Stimulated activated CD4-positive, alpha-beta T cell treated with anti-CD3 and anti-CD28 coated beads, TNF-alpha, amount 100 ng/mL, for 24 hours (primary cell): ENCODE measurements at regions not wholly inside any gene's neighbourhood (a gene's known extent, or its start where the extent isn't known, plus 50 kb on each side); places are given as distances from the start of the nearest gene placed in this dataset.

ENCODE experiments used
- DNase-seq, 3 experiments: peaks; one replicate each; pipeline ENCODE4 v3.0.0-alpha.2; 2020; ENCODE audit warnings: low read depth in 3 of 3

DNA sequence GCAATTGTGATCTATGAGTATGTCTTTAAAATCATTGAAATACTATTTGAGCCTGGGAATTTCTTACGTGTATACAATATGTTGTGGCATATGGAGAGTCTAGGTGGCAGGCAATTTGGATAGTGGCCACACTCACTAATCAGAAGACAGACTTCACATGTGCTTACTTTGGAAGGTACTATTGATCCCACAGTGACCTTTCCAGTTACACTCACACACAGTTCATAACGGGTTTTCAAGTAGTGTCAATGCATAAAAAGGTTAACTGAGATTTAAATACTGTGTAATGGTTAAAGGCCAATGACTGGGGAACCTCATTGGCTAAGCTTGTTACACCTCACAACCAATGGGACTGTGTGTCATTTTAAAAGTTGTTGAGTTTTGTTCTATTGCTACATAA lies 783.2 kb downstream of the RPA4 start:
- no peak for DNase-seq

DNA sequence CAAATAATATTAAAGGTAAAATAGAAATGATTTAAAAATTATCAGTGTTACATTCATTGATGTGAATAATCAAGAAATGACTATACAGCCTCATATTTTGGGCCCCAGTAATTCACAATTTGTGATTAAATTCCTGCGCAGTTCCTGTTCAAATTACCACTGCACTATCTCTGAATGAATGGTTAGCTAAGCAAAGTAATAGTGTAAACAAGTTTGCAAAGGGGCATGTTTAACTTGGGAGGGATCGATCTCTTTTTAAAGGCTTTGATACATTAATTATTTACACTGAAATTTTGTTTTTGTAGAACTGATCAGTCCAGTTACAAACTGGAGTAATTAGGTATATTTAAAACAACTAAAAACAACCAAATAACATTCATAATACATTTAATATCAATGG lies 784.4 kb downstream of the RPA4 start:
- DNase-seq = no peak

DNA sequence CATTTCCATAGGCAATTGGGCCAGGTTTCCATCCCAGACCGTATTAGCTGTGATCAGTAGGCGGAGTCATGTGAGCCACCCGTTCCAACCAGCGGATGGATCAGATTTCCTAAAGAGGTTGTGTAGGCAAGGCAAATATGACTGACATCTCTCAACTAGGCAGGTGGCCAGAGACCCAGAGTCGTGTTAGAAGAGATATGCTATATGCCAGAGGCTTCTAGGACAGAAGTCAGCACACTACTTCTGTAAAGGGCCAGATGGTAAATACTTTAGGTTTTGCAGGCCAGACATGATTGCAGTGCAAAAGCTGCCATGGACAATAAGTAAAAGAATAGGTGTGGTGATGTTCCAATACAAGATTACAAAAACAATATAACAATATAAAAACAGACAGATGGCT lies 788.4 kb downstream of the RPA4 start:
- DNase-seq = no peak

DNA sequence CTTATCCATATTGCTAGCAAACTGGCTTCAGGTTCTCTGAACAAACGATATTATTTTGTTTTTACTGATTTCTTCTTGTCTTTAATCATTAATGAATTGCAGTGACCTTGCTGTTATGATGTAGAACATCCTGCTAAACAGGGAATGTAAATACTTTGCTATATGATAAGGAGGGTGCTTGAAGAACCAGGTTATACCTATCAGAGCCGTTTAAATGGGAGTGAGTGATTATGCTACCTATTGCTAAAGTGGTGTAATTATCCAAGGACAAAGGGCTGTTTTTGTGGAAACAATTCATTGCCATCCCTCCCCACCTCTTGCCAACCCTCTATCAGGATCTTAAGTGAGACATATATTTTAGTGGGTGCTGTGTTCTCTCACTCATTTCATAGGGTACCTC lies 788.9 kb downstream of the RPA4 start:
- DNase-seq = no peak

DNA sequence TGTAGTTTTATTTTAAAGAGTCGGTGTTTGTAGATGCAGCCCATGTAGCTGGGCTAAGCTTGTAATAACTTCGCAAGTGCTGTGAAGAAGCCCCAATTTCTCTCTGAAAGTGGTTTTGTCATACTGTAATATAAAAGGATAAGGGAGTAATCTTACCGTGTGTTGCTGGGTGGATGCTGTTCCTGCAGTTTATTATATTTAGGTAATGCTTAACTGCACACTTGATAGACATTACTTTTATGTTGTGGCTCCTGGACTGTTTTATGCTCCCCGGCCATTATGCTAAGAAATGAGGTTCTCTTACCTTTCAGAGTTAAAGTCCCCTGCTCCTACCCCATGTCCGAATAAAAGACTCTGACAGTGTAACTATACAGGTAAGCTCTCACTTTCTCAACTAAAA lies 789.4 kb downstream of the RPA4 start:
- DNase-seq = no peak

DNA sequence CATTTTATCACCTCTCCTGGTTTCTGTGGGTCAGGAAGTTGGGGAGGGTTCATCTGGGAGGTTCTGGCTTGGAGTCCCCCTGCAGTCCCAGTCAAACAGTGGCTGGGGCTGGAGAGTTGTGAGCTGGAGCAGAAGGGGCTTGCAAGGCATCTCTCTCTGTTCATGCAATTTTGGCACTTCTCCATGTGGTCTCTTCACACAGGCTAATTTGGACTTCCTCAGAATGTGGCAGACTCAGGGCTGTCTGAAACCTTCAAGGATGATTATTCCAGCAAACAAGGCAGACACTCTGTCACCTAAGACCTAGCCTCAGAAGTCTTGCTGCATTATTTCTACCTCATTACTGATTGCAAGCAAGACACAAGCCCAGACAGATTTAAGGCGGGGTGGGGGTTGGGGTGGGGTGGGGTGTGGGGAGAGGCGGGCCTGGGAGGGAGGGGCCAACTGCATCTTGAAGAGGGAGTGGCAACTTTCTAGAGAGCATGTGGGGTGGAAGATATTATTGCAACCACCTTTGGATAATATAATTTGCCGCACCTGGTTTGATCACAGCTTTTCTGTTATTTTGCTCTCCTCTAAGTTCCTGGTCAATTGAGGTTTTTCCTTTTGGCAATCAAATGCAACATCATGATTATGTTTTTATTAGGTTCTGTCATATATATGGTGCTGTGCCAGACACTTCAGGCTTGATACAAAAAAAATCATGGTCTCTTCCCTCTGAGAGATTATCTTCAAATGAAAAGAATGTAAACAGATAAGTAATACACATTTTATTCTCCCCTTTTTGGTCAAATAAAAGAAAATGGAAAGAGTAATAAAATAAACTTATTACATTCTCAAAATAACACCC lies 799.5 kb downstream of the RPA4 start:
- DNase-seq = no peak

DNA sequence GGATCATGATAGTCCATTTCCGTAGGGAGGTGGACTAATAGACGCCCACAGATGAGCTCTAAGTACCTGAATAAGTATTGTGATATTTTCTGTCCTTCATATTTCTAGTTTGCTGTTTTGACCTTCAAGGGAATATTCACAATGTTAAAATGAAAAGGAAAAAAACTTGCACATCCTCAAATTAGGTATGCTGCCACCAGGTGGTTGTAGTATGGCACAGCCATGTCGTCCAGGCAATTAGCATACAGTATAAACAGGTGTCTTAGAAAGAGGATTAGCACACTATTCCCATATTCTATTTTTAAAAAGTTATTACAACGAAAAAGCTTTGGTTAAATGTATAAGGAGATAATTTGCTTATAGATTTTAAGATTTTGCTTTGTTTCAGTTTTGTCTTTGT lies 802.0 kb downstream of the RPA4 start:
- DNase-seq = peak in 1 of 3 experiments; percentile 2

DNA sequence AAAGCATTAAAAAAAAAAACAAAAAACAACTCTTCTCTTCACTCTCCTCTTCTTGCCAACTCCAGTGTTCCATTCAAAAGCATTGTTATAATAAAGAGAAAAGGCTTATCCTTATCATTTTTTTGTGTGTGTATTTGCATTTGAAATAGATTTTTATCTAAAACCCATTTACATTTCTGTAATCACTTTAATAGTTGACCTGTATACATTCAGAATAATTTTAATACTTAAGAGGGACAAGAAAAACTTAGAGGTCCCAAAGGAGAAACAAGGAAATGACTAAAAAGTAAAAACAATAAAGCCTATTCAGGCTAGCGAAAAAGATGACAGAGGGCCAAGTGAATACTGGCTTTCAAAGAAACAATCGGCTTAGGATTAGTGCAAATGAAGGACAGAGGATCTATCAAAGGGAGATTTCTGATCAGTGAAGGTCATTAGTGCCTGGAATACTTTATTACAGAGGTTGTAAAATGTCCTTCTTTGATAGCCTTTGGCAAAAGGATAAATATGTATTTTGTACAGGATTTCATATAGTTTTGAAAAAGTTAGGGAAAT lies 808.3 kb downstream of the RPA4 start:
- no peak for DNase-seq

DNA sequence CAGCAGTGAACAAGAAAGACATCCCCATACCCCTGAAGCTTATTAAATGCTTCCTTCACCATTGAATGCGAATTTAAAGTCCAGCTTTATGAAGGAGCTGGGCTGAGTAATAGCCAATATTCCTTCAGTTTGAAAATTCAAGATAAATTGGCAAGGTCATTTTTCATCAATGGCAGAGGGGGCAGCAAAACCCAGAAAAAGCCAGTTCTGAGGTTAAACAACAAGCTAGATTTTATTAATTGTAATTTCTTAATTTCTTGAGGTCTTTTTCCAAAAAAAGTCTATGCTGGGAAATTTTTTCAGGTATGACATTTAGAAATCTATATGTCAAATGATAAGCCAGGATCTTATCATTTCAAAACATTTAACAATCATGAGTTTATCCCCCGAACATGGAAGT lies 808.9 kb downstream of the RPA4 start:
- no peak for DNase-seq

DNA sequence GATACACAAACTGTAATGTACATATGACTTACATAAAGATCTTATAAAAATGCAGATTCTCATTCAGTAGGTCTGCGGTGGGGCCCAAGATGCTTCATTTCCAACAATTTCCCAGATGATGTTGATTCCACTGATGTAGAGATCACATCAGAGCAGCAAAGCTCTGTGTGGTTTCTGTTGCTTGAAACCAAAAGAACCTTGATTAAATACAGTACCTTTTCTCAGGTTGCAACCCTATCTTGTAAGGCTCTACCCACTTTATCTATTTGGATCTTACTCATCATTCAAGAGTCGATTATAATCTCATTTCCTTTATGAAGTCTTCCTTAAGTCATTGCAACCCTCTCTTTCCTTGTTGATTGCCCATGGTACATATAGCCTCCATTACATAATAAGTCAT lies 816.8 kb downstream of the RPA4 start:
- no peak for DNase-seq

DNA sequence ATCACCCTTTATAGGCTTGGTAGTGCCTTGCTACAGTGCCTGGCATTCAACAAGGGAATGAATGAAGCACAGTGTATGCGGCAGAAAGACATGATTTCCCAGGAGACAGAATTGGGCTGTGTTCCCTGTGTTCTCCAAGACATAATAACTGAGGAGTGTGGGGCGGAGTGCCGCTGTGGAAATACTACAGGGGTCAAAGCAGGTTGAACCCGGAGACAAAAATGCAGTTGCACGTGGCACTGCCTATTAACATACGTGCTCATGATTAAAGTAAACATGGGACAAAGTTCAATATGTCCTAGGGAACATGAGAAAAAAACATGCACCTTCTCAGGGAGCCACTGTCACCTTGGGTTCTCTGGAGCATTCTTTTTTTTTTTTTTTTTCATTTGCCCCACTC lies 820.8 kb downstream of the RPA4 start:
- DNase-seq = no peak

DNA sequence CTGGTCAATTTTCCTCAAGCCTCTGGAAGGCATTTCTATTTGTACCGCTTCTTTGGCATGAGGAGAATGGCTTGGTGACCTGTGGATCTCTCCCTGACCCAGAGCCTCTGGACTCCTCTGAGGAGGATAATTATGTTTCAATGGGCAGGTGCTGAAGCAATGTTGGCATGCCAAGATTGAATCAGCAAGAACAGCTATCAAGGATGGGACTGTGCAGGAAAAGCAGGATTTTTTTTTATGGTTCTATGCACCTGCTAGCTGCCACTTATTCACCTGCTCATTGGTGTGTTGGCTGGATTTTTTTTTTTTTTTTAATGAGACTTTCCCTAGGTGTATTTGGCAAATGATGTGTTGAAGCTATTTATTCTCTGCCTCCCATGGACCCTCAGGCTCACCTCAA lies 821.2 kb downstream of the RPA4 start:
- DNase-seq = no peak

DNA sequence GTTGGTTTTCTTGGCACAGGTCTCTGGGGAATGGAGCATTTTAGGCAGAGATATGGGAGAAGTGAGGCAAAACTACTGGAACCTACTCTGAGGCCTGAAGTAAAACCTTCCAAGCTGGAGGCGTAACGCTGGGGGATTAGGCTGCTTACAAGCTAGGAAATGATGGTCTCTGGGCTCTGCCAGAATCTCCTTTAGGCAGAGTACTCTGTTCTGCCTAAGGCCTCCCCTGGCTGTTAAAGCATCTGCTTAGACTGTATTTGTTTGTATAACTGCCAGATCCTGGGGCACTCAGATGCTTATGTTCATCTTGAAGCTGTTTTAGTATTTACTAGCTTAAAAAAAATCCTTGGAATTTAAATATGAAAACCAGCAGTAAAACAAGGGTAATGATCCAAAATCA lies 822.2 kb downstream of the RPA4 start:
- DNase-seq = no peak

DNA sequence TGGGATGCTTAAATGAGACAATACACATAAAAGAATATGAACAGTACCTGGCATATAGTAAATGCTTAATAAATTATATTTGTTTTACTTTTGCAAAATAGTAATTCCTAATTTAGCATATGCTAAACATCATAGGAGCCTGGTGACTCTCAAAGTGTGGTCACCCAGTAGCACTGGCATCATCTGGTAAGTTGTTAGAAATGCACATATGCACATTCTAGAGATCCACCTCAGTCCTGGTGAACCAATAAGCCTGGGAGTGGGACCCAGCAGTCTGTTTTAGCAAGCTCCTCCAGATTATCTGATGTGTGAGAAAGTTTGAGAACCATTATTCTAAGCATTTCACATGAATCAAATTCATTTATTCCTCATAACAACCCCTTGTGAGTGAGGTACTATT lies 830.4 kb downstream of the RPA4 start:
- DNase-seq = no peak

DNA sequence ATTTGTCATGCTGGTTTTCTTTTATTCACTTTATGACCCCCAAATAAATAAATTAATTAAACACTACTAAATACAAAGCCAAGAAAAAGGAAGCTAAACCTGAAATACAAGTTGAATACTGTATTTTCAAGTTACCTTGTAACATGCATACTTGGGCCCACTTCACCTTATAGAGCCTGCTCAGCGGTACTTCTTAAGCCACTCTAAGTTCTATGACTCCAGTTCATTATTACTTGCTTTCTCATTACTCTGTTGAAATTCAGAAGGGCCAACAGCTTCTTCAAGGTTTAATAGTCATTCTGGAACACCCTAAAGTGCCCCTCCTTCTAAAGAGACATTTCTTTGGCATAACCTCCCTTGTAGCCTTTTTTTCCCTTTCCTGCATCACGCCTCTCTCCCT lies 844.5 kb downstream of the RPA4 start:
- no peak for DNase-seq

DNA sequence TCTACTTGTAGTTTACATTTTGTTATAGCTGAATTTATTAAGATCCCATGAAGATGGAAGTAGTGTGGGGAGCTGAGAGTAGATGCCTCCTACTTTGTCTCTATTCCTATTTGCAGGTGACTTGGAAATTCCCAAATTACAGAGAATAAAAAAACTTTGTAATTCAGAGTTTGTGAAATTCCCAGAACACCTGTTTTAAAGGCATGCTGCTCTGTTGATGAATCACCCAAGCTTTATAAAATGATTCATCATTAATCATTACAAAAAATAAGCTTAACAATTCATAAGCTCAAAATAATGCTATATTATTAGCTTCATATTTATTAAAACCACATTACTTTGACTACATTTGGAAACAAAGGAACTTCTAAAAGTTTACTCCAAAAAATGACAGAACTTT lies 856.3 kb downstream of the RPA4 start:
- no peak for DNase-seq

DNA sequence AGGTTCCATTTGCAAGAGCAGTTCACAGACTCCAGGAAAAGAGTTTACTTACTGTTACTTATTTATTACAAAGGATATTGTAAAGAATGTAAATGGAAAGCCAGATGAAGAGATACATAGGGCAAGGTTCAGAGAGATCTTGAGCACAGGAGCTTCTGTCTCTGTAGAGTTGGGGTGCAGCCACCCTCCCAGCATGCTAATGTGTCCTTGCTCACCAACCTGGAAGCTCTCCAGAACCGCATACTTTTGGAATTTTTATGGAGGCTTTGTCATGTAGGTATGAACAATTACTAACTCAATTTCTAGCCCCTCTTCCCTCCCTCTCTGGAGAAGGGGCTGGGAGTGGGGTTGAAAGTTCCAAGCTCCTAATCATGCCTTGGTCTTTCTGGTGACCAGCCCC lies 857.2 kb downstream of the RPA4 start:
- DNase-seq = no peak

DNA sequence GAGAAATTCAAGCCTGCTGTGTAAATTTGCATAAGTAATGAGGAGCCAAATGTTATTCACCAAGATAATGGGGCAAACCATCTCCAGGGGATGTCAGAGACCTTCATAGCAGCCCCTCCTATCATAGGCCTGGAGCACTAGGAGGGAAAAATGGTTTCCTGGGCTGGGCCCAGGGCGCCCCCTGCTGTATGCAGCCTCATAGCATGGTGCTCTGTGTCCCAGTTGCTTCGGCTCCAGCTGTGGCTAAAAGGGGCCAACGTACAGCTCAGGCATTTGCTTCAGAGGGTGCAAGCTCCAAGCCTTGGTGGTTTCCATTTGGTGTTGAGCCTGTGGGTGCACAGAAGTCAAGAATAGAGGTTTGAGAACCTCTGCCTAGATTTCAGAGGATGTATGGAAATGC lies 859.3 kb downstream of the RPA4 start:
- peak in 1 of 3 experiments; percentile 11 for DNase-seq

DNA sequence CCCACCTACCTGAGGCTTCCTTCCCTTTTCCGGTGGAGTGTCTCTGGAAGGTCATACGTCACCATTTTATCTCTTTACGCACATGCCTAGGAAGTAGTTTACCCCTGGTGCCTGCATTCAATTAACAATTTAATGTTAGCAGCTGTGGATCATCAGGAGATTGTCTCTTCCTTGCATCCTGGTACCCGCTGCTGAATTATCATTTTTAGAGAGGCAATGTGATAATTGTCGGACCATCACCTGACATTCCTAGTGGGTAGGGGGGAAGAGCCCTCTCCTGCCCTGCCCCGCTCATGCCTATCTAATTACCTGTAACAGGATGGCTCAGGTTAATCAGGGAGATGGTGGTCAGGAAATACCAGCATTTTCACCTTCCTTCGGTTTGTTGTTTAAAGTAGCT lies 863.6 kb downstream of the RPA4 start:
- no peak for DNase-seq

DNA sequence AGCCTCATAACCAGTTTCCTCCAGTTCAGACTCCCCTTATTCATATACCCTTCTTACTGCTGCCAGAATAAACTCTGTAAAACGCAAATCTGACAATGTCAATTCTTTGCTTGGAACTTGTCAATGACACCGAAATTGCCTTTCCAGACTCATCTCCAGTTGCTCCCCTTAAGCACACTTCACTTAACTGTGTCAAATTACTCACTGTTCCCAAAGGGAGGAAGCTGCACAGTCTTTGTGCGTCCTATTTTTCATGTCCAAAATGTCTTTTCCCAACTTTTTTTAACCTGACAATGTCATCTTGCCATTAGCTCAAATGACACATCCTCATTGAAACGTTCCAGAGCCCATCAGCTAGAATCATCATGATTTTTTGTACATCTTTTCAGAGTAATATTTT lies 867.3 kb downstream of the RPA4 start:
- DNase-seq = no peak

DNA sequence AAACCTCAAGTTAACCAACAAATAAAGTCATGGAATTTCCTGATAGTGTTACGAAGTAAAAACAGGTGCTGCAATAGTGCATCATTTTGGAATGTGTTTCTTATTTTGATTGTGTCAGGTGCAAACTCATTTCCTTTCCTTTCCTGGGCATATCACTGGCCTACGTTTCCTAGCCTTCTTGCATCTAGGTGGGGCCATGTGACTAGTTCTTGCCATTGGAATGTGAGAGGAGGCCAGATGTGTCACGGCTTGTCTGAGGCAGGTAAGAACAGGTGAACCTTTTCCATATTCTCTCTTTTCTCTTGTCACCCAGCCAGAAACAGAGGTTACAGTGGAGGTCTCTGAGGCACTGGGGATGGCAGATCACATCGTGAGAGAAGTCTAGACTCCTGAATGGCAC lies 868.0 kb downstream of the RPA4 start:
- no peak for DNase-seq

DNA sequence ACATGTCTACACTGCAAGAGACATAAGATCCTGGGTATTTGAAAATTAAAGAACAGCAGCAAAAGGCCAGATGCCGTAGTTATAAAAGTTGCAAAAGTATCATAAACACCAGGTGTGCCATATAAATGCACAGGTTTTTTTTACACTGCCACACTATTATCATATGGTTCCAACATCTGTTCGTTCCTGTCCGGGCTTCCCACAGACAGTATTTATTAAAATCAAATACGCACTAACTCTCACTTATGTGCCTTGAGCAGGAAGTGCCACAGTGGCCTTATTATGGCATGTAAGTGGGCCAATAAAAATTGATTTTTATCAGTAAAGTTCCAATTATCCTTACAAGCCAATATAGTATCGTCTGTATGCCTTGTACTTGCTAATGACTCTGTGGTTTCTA lies 873.2 kb downstream of the RPA4 start:
- no peak for DNase-seq

DNA sequence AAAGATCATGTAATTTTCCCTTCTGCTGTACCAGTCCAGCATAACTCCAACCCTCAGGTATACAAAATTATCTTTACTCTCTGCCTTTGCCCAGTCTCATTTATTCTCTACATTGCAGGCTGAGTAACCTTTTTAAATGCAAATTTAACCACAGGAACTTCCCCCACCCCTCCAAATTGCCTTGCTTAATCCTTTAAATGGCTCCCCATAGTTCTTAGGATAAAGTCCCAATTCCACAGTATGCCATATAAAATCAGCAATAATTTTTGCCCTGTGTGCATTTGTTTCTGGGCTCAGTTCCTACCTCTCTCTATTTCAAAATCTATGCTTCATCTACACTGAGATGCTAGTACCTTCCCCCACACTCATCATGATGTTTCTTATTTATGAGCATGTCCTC lies 879.7 kb downstream of the RPA4 start:
- DNase-seq = no peak

DNA sequence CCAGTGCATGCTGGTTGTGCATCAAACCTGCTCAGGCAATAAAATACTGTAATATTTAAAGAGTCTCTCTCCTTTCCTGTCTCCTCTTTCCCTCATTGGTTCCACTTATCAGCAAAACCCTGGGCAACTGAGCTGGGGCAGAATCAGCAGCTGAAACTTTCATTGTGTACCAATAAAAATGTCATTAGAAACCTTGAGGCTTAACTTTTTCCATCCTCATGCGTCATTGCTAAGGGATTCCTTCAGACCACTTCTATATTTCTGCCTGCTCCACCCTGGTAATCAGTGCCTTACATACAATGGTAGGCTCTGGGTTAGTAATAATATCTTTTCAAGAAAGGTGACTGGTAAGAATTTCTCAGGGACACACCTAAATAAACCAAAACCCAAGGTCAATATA lies 880.3 kb downstream of the RPA4 start:
- DNase-seq = no peak
